GM11168 (cell line): ENCODE measurements at regions not wholly inside any gene's neighbourhood (a gene's known extent, or its start where the extent isn't known, plus 50 kb on each side); places are given as distances from the start of the nearest gene placed in this dataset.

Source experiments
- in situ Hi-C: fragments of 300-500 bp; cut with MboI; formaldehyde crosslinking; loops from one replicate; pipeline ENCODE4 v1.12.0; 2022; ENCODE audit warnings: low sequenced_read_pairs; ENCODE audit not compliant: unreplicated experiment

DNA sequence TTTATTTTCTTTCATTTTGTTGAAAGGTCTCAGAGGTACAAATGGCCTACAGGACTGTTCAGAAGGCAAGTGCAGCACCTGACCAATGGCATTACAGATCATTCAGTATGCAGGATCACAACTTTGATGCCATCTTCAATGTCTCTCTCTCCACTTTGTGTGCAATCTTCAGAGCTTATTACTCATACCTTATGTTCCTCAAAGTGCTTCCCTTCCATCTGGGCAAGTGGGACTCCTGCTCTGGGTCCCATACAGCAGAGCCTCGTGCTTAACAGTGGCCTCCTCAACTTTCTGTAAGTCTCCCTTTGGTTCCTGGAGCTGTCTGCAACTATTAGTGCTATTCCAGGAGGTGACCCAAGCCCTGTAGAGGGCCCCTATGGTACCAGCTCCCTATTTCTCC is 358.4 kb upstream of the RPS23 start:
- in situ Hi-C loops, result loop anchor here (25.0 kb wide), 2 partner anchors 801 to 926 kb away; no protein-coding TSS in a partner anchor

GRCh38 chr5:82635561-82636288 is 357.6 kb upstream of the RPS23 start:
- in situ Hi-C loops, result loop anchor here (25.0 kb wide), 2 partner anchors 802 to 927 kb away; no protein-coding TSS in a partner anchor

- in situ Hi-C loops, result loop anchor here (25.0 kb wide), 2 partner anchors 809 to 934 kb away; no protein-coding TSS in a partner anchor
These were observed 350.3 kb upstream of the RPS23 start for GRCh38 chr5:82628364-82628910.

DNA sequence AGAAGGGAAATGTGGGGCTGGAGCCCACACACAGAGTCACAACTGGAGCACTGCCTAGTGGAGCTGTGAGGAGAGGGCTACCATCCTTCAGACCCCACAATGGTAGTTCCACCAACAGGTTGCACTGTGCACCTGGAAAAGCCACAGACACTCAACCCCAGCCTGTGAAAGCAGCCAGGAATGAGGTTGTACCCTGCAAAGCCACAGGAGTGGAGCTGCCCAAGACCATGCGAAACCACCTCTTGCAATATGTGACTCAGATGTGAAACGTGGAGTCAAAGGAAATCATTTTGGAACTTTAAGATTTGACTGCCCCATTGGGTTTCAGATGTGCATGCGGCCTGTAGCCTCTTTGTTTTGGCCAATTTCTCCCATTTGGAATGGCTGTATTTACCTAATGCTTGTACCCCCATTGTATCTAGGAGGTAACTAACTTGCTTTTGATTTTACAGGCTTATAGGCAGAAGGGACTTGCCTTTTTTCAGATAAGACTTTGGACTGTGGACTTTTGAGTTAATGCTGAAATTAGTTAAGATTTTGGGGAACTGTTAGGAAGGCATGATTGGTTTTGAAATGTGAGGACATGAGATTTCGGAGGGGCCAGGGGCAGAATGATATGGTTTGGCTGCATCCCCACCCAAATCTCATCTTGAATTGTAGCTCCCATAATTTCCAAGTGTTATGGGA is 348.9 kb upstream of the RPS23 start:
- in situ Hi-C loops, result loop anchor here (25.0 kb wide), 2 partner anchors 810 to 935 kb away; no protein-coding TSS in a partner anchor

DNA sequence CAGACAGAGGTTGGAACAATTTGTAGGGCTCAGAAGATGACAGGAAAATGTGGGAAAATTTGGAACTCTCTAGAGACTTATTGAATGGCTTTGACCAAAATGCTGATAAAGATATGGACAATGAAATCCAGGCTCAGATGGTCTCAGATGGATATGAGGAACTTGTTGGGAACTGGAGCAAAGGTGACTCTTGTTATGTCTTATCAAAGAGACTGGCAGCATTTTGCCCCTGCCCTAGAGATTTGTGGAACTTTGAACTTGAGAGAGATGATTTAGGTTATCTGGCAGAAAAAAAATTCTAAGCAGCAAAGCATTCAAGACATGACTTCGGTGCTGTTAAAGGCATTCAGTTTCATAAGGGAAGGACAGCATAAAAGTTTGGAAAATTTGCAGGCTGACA is 347.9 kb upstream of the RPS23 start:
- in situ Hi-C loops, result loop anchor here (25.0 kb wide), 2 partner anchors 811 to 936 kb away; no protein-coding TSS in a partner anchor

GRCh38 chr5:82624062-82624461 is 345.9 kb upstream of the RPS23 start:
- in situ Hi-C loops, result no loop called here

DNA sequence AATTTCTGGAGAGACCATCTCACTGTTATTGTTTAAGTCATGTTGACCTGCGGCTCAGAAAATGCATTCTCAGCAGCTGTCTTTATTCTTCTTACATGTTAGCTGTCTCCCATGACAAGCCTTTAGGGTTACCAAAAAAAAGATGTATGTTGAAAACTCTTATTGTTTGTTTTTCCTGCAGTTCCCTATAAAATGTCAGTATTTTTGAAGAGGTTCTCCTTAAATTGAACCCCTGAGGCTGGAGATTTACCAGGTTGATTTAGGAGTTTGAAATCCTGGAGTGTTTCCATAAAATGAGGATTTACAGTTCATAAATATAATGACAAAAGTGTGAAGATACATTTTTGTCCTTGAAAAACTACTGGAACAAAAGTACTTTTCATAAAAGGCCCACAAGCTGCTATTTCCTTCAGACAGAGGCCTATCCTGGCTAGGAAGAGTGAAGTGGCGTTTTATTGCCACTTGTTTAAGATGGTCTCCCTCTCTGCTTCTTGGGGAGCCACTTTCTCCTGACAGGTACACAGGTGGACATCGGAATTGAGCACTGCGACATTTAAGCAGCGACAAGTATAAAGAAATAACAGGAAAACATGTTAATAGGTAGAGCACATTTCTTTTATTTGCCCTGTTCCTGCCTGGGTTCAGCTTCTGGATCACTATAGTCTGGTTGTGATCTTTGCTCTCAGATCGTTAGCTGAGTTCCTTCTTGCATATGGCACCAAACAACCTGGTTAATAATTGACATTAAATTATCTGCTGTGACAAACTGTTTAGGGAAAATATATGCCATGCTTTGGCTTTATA is 344.8 kb upstream of the RPS23 start:
- in situ Hi-C loops, result no loop called here

GRCh38 chr5:82622205-82622604 is 344.1 kb upstream of the RPS23 start:
- in situ Hi-C loops, result no loop called here

- in situ Hi-C loops, result no loop called here
These were observed 342.9 kb upstream of the RPS23 start for GRCh38 chr5:82620957-82621600.

DNA sequence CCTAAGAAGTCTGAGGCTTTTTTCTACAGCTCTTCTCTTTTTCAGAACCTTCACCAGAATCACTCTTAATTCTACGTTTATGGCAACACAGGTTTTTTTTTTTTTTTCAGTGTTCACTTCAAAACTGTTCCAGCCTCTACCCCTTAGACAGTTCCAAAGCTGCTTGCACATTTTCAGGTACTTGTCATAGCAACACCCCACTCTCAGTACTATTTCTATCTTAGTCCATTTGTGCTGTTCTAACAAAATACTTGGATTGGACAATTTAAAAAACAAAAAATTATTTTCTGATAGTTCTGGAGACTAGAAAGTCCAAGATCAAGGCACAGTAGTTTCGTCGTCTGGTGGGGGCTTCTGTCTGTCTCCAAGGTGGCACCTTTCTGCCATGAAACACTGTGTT is 340.9 kb upstream of the RPS23 start:
- in situ Hi-C loops, result no loop called here

- in situ Hi-C loops, result no loop called here
These were observed 336.6 kb upstream of the RPS23 start for GRCh38 chr5:82614706-82615105.

DNA sequence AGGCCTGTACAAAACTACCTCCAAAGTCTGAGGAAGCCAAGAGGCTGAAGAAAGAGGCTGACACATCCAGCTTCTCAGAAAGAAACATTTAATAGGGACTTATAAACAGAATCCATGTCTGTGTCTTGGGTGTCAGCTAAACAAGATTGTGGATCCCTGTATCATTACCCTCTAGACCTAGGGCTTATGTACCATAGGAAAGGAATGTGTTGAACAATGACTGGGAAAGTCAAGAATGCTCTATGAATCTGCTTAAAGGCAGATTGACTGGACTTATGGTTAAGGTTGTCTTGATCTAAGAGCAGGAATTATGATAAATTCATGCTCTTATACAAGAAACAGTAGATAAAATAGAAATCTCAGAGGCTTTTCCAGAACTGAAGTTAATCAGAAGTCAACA is 335.7 kb upstream of the RPS23 start:
- in situ Hi-C loops, result no loop called here

GRCh38 chr5:82610686-82611085 is 332.5 kb upstream of the RPS23 start:
- in situ Hi-C loops, result no loop called here

DNA sequence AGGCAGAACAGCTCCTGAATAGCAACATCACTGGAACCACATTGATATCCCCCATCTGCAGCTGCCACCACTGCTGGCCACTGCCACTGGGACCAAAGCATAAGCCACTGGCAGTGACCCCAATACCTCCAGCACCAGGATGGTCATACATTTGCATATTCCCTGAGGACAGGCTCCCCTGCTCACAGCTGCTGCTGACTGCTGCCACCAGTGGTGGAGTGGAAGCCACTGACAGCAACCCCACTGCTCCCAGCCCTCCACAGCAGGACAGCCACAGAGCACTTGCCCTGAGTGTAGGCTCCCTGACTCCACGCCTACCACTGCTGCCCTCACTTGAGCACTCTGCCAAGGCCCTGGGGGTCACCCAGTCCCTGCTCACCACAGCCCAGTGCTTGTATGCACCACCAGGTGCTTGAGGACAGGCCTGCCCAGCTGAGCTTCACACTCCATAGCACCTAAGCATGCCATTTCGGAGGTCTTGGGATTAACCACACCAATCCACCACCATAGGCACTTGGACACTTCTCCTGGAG is 327.4 kb upstream of the RPS23 start:
- in situ Hi-C loops, result no loop called here

DNA sequence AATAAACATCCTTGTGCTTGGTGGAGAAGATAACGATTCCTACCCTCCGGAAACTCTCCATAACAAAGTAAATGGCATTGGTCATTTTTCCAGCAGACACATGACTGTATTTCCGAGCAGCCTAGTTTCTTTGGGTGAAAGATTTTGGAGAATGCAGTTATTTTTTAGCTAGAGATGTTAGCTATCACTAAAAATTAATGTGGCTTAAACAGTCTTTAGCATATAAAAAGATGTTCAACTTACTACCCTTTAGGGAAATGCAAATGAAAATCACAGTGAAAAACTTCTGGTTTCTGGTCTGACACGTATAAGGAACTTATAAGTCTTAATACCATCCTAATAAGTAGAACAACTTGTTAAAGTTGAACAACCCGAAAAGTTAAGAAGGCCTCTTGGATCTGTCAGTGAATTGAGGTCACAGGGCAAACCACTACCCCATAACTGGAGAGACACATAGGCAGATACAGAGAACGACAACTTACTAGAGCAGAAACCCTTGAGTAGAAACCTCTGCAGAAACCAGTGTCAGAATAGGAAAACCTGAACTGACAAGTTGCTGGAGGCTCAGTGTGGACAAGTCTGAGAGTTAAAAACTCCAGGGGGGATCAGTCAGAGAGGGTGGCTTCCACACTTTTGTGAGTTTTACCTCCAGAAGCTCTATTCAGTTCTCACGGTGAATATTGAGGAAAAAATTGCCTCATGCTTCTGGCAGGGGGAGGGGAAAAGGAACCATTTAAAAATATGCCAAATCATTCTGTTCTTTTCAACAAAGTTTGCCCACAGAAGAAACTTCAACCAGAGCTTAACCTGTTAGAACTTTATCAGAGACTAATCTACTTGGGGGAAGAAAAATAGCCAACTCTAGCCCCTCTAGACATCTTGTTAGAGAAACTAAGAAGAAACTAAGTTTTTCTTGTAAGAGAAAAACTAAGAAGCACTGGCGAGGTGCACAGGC is 325.2 kb upstream of the RPS23 start:
- in situ Hi-C loops, result no loop called here

DNA sequence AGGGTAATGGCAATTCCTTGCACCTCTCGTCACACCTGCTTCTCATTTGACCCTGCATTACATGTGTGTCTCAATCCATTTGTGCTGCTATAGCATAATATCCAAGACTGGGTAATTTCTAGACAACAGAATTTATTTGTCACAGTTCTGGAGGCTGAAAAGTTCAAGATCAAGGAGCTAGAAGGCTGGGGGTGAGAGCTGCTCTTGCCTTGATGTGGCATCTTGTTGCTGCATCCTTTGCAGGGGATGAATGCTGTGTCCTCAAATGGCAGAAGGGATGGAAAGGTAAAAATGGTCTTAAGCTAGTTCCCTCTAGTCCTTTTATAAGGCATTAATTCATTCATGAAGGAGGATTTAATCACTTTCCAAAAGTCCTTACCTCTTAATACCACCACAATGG is 323.7 kb upstream of the RPS23 start:
- in situ Hi-C loops, result no loop called here

DNA sequence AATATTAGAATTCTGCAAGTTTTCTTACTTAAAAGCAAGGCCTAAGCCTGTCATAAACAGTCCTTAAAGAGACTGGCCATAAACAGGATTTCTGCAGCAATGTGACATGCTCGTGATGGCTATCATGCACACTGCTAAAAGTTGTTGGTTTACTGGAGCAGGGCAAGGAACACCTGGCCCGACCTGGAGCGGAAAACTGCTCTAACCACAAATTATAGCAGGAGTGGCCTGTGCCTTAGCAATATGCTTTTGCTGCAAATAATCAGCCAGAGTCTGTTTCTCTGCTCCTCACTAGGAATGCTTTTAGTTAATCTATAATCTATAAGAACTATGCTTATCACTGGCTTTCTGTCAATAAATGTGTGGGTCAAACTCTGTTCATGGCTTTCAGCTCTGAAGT is 322.9 kb upstream of the RPS23 start:
- in situ Hi-C loops, result no loop called here

DNA sequence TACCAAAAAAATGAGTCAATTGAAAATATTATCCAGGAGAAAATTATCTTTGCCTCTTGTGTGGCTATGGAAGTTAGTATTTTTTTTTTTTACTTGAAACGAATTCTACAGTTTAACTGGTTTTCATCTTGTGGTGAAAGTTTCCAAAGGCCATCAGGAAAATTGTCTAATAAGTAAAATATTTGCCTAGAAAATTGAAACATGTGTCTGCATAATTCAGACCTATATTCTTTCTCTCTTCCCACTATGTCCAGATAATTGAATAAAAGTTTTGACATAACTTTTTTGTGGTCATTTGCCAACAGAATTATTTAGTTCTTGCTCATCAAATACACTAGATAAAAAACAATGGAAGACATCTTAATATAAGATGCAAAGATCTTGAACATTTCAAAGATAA is 321.5 kb upstream of the RPS23 start:
- in situ Hi-C loops, result no loop called here

GRCh38 chr5:82599030-82599429 is 320.9 kb upstream of the RPS23 start:
- in situ Hi-C loops, result no loop called here
